ENCODE measurements at regions not wholly inside any gene's neighbourhood (a gene's known extent, or its start where the extent isn't known, plus 50 kb on each side); places are given as distances from the start of the nearest gene placed in this dataset.
A peak's percentile ranks its signal among the peaks of the same experiment; 100 is the strongest.

DNA sequence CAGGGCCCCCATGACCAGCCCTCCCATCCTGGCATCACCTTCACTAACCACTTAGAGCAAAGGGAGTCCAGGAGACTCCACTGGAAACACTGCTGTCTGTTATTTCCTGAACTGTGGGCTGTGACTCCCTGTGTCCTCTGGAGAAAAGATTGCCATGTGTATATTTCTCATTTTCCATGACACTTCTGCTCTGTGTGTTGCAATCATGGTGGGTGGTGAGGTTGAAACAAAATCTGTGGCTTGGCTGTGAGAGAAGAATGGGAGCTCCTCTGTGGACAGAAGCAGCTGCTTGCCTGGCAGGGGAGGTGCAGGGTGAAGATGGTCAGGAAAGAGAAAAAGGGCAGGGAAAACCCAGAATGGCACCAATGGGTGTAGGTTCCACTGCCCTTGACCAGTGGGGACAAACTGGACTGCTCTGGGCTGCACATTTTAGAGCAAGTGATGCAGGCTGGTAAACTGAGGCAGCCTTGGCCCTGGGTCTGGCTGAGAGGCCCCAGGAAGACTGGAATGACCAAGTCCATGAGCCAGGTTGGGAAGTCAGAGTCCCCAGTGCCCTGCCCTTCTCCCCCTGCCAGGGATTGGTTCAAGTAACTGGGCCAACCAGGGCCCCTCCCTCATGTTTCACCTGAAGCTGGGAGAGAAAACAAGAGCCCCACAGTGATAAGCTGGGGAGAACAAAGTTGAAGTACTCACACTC is 314.3 kb downstream of the C16orf95 start:
- no peak overlapping the region for H3K4me3 ChIP-seq (ENCODE audit: low read length)
- DNase-seq (ENCODE audit: low read depth): no peak
- TF ChIP-seq, protein P1, sequence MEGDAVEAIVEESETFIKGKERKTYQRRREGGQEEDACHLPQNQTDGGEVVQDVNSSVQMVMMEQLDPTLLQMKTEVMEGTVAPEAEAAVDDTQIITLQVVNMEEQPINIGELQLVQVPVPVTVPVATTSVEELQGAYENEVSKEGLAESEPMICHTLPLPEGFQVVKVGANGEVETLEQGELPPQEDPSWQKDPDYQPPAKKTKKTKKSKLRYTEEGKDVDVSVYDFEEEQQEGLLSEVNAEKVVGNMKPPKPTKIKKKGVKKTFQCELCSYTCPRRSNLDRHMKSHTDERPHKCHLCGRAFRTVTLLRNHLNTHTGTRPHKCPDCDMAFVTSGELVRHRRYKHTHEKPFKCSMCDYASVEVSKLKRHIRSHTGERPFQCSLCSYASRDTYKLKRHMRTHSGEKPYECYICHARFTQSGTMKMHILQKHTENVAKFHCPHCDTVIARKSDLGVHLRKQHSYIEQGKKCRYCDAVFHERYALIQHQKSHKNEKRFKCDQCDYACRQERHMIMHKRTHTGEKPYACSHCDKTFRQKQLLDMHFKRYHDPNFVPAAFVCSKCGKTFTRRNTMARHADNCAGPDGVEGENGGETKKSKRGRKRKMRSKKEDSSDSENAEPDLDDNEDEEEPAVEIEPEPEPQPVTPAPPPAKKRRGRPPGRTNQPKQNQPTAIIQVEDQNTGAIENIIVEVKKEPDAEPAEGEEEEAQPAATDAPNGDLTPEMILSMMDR (IDR thresholded peaks at IDR 0.05; ENCODE audit: insufficient read depth, low read depth, low read length, missing control alignments): no peak

DNA sequence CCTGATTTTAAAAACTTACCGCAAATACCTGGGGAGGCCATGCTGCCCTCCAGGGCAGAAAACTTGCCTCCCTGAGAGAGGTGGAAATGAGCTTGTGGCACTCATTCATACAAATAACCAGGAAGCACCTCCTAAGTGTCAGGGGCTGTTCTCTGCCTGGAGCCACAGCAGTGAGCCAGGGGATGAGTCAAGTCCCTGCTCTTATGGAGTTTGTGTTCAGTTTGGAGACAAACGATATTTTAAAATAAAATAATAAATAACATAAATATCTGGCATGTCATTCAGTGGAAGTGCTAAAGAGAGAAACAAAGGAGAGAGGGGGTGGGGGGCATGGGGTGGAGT is 313.8 kb downstream of the C16orf95 start:
- peak; percentile 48 for DNase-seq (ENCODE audit: low read depth)
- no peak overlapping the region for H3K4me3 ChIP-seq (ENCODE audit: low read length)
- TF ChIP-seq, protein P1 (IDR thresholded peaks at IDR 0.05; ENCODE audit: insufficient read depth, low read depth, low read length, missing control alignments): no peak

DNA sequence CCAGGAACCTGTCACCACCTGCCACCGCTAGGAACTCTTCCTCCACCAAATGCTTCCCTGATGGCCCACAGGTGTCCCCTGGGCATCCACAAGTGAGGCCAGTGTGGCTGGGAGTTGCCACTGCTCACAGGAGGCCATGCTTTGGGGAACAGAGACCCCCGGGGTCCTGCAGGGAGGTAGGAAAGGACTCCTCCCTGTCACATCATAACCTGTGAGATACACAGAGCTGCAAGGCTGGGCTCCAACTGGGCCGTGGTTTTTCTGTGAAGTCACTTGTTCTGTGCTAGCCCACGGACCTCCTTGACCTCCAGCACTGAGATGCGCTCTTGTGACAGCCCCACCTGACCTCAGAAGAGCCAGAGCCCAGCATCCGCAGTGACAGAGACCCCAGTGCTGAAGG is 311.2 kb downstream of the C16orf95 start:
- H3K4me3 ChIP-seq (ENCODE audit: low read length): no peak overlapping the region
- TF ChIP-seq, protein P1 (IDR thresholded peaks at IDR 0.05; ENCODE audit: insufficient read depth, low read depth, low read length, missing control alignments): no peak
- DNase-seq (ENCODE audit: low read depth): no peak

DNA sequence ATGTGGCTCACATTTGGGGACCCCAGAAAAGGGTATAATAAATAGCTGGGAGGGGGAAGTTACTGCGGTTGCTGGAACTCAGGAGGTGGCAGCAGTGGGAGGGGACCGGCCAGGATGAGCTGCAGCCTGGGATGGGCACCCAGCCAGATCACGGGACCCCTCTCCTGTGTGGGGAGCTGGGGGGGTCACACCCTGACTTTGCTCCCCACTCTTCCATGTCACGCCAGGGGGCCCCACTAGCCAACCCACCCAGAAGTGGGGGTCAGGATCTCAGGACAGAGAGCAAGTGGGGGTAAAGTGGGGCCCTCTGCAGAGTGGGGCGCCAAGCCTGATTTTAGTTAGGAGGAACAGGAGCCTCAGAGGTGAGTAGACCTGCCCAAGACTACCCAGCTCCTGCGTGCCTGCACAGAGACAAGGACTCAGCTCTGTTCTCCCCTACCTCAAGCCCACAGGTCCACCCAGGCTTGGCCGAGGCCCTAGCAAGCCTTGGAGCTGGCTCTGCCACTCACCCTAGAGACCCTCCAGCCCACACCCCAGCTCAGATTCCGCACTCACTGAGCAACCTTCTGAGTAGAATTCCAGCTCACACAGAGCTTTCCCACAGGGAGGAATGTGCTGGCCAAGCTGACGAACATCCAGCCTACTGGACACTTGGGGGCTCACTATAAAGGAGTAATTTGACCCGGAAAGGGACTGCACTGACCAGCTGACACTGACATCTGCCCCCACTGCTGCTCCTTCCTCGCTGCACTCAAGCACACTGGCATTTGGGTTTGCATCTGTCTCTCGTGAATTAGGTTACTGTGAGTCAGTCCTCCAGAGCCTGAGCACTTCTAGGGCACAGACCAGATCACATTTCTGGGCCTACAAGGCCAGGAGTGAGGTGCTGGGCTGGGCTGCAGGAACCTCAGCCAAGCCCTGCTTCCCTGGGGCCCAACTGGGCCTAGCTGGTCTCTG is 310.1 kb downstream of the C16orf95 start:
- DNase-seq (ENCODE audit: low read depth): no peak
- TF ChIP-seq, protein P1 (IDR thresholded peaks at IDR 0.05; ENCODE audit: insufficient read depth, low read depth, low read length, missing control alignments): no peak
- H3K4me3 ChIP-seq (ENCODE audit: low read length): no peak overlapping the region

DNA sequence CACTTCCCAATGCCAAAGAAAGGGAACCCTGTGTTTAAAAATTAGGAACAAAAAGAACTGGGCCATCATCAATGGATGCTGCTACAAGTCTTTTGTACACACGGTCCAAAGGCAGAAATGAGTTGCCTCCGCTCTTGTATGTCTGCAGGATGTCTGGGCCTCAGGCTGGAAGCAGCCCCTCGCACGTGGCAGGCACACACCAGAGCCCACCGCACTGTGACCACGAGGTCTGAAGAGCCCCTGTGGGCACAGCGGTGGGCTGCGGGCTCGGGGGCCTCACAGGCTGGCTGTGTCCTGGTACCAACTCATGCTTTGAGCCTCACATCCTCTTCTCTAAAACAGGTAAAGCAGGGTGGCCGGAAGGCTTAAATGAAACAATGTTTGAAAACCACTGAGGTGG is 309.3 kb downstream of the C16orf95 start:
- no peak for DNase-seq (ENCODE audit: low read depth)
- TF ChIP-seq, protein P1 (IDR thresholded peaks at IDR 0.05; ENCODE audit: insufficient read depth, low read depth, low read length, missing control alignments): no peak
- no peak overlapping the region for H3K4me3 ChIP-seq (ENCODE audit: low read length)

DNA sequence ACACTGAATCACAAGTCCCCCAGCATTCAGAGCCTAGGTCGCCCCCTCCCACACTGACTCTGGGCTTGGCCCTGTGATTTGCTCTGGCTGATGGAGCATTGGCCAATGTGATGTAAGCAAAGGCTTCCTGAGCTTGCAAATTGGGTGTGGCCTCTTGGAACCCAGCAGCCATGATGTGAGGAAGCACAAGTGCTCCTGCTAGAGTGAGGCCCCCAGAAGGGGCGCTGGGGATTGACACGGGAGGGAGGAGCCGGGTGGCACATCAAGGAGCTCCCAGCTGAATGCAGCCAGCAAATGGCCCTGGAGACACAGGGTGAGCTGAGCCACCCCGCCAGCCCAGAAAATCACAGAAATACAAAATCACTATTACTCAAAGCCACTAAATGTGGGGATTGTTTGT is 308.5 kb downstream of the C16orf95 start:
- TF ChIP-seq, protein P1 (IDR thresholded peaks at IDR 0.05; ENCODE audit: insufficient read depth, low read depth, low read length, missing control alignments): no peak
- DNase-seq (ENCODE audit: low read depth): no peak
- H3K4me3 ChIP-seq (ENCODE audit: low read length): no peak overlapping the region
